Common myeloid progenitor, CD34-positive (primary cell): ENCODE measurements at regions not wholly inside any gene's neighbourhood (a gene's known extent, or its start where the extent isn't known, plus 50 kb on each side); places are given as distances from the start of the nearest gene placed in this dataset.

Source experiments
- CTCF ChIA-PET: fragments of 350-600 bp; sonication (Branson Sonifier 250); formaldehyde crosslinking; loops from one replicate; lab custom pipeline; 2021; ENCODE audit warnings: antibody characterized with exemption; lab: Charles Lee
- POLR2A ChIA-PET: fragments of 350-600 bp; sonication (Branson Sonifier 250); formaldehyde crosslinking; loops from one replicate; lab custom pipeline; 2021; ENCODE audit warnings: antibody characterized with exemption; lab: Charles Lee
- DNase-seq, 3 donors: peaks; one replicate each; pipeline versions ENCODE4 v3.0.0 to v3.0.0-alpha.2; 2013
- H3K27ac ChIP-seq, 2 experiments: 1 replicate in 1 of 2; 2 replicates in 1 of 2; pipeline ENCODE4 v1.7.0; 2013; ENCODE audit warnings: inconsistent platforms in 2 of 2, low read length in 2 of 2, mild to moderate bottlenecking in 2 of 2, low read depth in 1 of 2, moderate library complexity in 1 of 2; ENCODE audit not compliant: severe bottlenecking in 2 of 2, insufficient read depth in 1 of 2, poor library complexity in 1 of 2
- H3K27me3 ChIP-seq, 5 experiments: replicated peaks in 2 of 5; 1 replicate in 3 of 5; 2 replicates in 2 of 5; pipeline versions ENCODE4 v1.6.1 to v1.7.0; 2013; ENCODE audit warnings: low read length in 4 of 5, mild to moderate bottlenecking in 2 of 5, moderate library complexity in 2 of 5, inconsistent platforms in 1 of 5; ENCODE audit not compliant: insufficient read depth in 5 of 5, control insufficient read depth in 4 of 5
- H3K36me3 ChIP-seq, 4 experiments: 1 replicate in 2 of 4; 2 replicates in 2 of 4; pipeline versions ENCODE4 v1.6.1 to v1.7.0; 2013; ENCODE audit warnings: low read length in 3 of 4, control low read depth in 1 of 4, mild to moderate bottlenecking in 1 of 4; ENCODE audit not compliant: control insufficient read depth in 4 of 4, insufficient read depth in 4 of 4
- H3K4me1 ChIP-seq, 4 experiments: 1 replicate in 3 of 4; 2 replicates in 1 of 4; pipeline versions ENCODE4 v1.6.1 to v1.7.1; 2013; ENCODE audit warnings: low read length in 3 of 4, mild to moderate bottlenecking in 3 of 4, control low read depth in 1 of 4, inconsistent platforms in 1 of 4, moderate library complexity in 1 of 4; ENCODE audit not compliant: control insufficient read depth in 4 of 4, insufficient read depth in 4 of 4; ENCODE audit errors: control extremely low read depth in 1 of 4
- H3K4me3 ChIP-seq, 7 experiments: 1 replicate in 4 of 7; 2 replicates in 3 of 7; pipeline versions ENCODE4 v1.5.1 to v1.7.0; 2013; ENCODE audit warnings: mild to moderate bottlenecking in 7 of 7, low read length in 6 of 7, moderate library complexity in 6 of 7, inconsistent platforms in 2 of 7, low read depth in 2 of 7, control low read depth in 1 of 7; ENCODE audit not compliant: insufficient read depth in 4 of 7, control insufficient read depth in 1 of 7; ENCODE audit errors: extremely low read depth in 1 of 7
- H3K9me3 ChIP-seq, 5 experiments: 1 replicate in 4 of 5; 2 replicates in 1 of 5; pipeline versions ENCODE4 v1.6.1 to v1.7.1; 2013; ENCODE audit warnings: low read length in 4 of 5, mild to moderate bottlenecking in 2 of 5, inconsistent platforms in 1 of 5, low read depth in 1 of 5, moderate library complexity in 1 of 5; ENCODE audit not compliant: control insufficient read depth in 4 of 5, insufficient read depth in 2 of 5; ENCODE audit errors: control extremely low read depth in 1 of 5
- WGBS: methylation state at CpG from one replicate; pipeline ENCODE4 v1.1.5; 2013; ENCODE audit not compliant: insufficient coverage; 5-methylcytosine and 5-hydroxymethylcytosine counted together

GRCh38 chr2:126312579-126312978, 343.4 kb upstream of the GYPC start:
- Histone ChIP-seq H3K9me3 (no peaks in the 10 kb centered on the region), H3K4me1 (no peaks in the 10 kb centered on the region), H3K36me3 (no peaks in the 10 kb centered on the region), H3K27me3 (no peaks in the 10 kb centered on the region), H3K4me3 (no peak overlapping the region), H3K27ac (no peak overlapping the region)
- CTCF ChIA-PET: no interaction called here
- POLR2A ChIA-PET: no interaction called here
- WGBS: 86% methylated on average over 4 of the region's 5 CpGs
- no peak for DNase-seq

GRCh38 chr2:126315828-126316227, 340.1 kb upstream of the GYPC start:
- DNase-seq: no peak
- H3K27ac ChIP-seq: no peak overlapping the region
- H3K4me3 ChIP-seq: no peak overlapping the region
- CTCF ChIA-PET: no interaction called here
- no peaks in the 10 kb centered on the region for H3K36me3 ChIP-seq
- H3K4me1 ChIP-seq: no peaks in the 10 kb centered on the region
- H3K27me3 ChIP-seq: no peaks in the 10 kb centered on the region
- WGBS: no CpG with 5 or more reads among the region's 1 CpG
- POLR2A ChIA-PET: no interaction called here
- no peaks in the 10 kb centered on the region for H3K9me3 ChIP-seq

- H3K9me3 ChIP-seq: no peaks in the 10 kb centered on the region
- H3K4me3 ChIP-seq: no peak overlapping the region
- peak in 1 of 3 donors; percentile 13 for DNase-seq
- no peaks in the 10 kb centered on the region for H3K4me1 ChIP-seq
- no CpG with 5 or more reads among the region's 2 CpGs for WGBS
- no peaks in the 10 kb centered on the region for H3K36me3 ChIP-seq
- CTCF ChIA-PET: no interaction called here
- POLR2A ChIA-PET: no interaction called here
- no peaks in the 10 kb centered on the region for H3K27me3 ChIP-seq
- H3K27ac ChIP-seq: no peak overlapping the region
Measured at GRCh38 chr2:126317790-126318431, 338.0 kb upstream of the GYPC start.

GRCh38 chr2:126322342-126322741, 333.6 kb upstream of the GYPC start:
- no CpG with 5 or more reads among the region's 3 CpGs for WGBS
- Histone ChIP-seq H3K4me3 (no peak overlapping the region), H3K9me3 (no peaks in the 10 kb centered on the region), H3K27me3 (no peaks in the 10 kb centered on the region), H3K4me1 (no peaks in the 10 kb centered on the region), H3K27ac (no peak overlapping the region), H3K36me3 (no peaks in the 10 kb centered on the region)
- ChIA-PET POLR2A (no interaction called here), CTCF (no interaction called here)
- no peak for DNase-seq

GRCh38 chr2:126325202-126325601, 330.8 kb upstream of the GYPC start:
- H3K4me3 ChIP-seq: no peak overlapping the region
- DNase-seq: no peak
- no peak overlapping the region for H3K27ac ChIP-seq
- ChIA-PET CTCF (no interaction called here), POLR2A (no interaction called here)
- H3K36me3 ChIP-seq: no peaks in the 10 kb centered on the region
- no peaks in the 10 kb centered on the region for H3K4me1 ChIP-seq
- H3K9me3 ChIP-seq: no peaks in the 10 kb centered on the region
- 95% methylated on average over 5 of the region's 5 CpGs for WGBS
- H3K27me3 ChIP-seq: no peaks in the 10 kb centered on the region

- Histone ChIP-seq H3K27ac (no peak overlapping the region), H3K36me3 (no peaks in the 10 kb centered on the region), H3K4me1 (no peaks in the 10 kb centered on the region), H3K9me3 (peaks cover 0 to 12% (median 4%) of the 10 kb centered on the region in 5 experiments), H3K27me3 (no peaks in the 10 kb centered on the region), H3K4me3 (no peak overlapping the region)
- ChIA-PET POLR2A (no interaction called here), CTCF (no interaction called here)
- DNase-seq: no peak
- 83% methylated on average over 2 of the region's 2 CpGs for WGBS
Measured at GRCh38 chr2:126329173-126329572, 326.8 kb upstream of the GYPC start.

GRCh38 chr2:126342457-126342856, 313.5 kb upstream of the GYPC start:
- POLR2A ChIA-PET: no interaction called here
- H3K27me3 ChIP-seq: peaks cover 0 to 2% (median 0%) of the 10 kb centered on the region in 5 experiments
- H3K4me3 ChIP-seq: no peak overlapping the region
- no CpG with 5 or more reads among the region's 4 CpGs for WGBS
- CTCF ChIA-PET: no interaction called here
- H3K27ac ChIP-seq: no peak overlapping the region
- no peaks in the 10 kb centered on the region for H3K9me3 ChIP-seq
- DNase-seq: no peak
- no peaks in the 10 kb centered on the region for H3K4me1 ChIP-seq
- H3K36me3 ChIP-seq: no peaks in the 10 kb centered on the region
